HEK293 (cell line): ENCODE measurements at regions not wholly inside any gene's neighbourhood (a gene's known extent, or its start where the extent isn't known, plus 50 kb on each side); places are given as distances from the start of the nearest gene placed in this dataset.
A peak's percentile ranks its signal among the peaks of the same experiment; 100 is the strongest.
"Not testable (repeated sequence)": the region's sequence is repeated elsewhere in the genome, so short reads cannot be mapped to it uniquely, and the experiment has no call there.

Experiments
- CTCF ChIA-PET: fragments of 350-600 bp; formaldehyde crosslinking; extraction: SDS; loops from one replicate; lab custom pipeline; 2021; ENCODE audit warnings: antibody characterized with exemption; lab: Yijun Ruan, JAX
- POLR2A ChIA-PET: fragments of 300-600 bp; formaldehyde crosslinking; extraction: SDS; loops from one replicate; lab custom pipeline; 2020; ENCODE audit warnings: antibody characterized with exemption, inconsistent platforms; lab: Yijun Ruan, JAX
- H3K27ac ChIP-seq: fragments of 200-500 bp; sonication (Bioruptor generic); 2 replicates; pipeline ENCODE4 v1.5.1; 2014; ENCODE audit warnings: low read depth, low read length, control low read depth, inconsistent platforms; ENCODE audit errors: extremely low read depth
- H3K36me3 ChIP-seq, 2 experiments: fragments of 200-500 bp in 1 of 2; sonication (Bioruptor generic) in 1 of 2; 1 replicate in 1 of 2; 2 replicates in 1 of 2; pipeline ENCODE4 v1.5.1; 2014 to 2017; ENCODE audit warnings: inconsistent platforms in 2 of 2, low read length in 2 of 2; ENCODE audit not compliant: control insufficient read depth in 2 of 2, insufficient read depth in 1 of 2
- H3K4me1 ChIP-seq: fragments of 200-500 bp; sonication (Bioruptor generic); 2 replicates; pipeline ENCODE4 v1.5.1; 2014; ENCODE audit warnings: mild to moderate bottlenecking, low read length, inconsistent platforms; ENCODE audit not compliant: control insufficient read depth, insufficient read depth
- H3K4me3 ChIP-seq: 2 replicates; pipeline ENCODE4 v1.5.1; 2011; ENCODE audit warnings: low read depth, mild to moderate bottlenecking, control low read depth, low read length, moderate library complexity
- H3K9me3 ChIP-seq: fragments of 200-500 bp; sonication (Bioruptor generic); 2 replicates; pipeline ENCODE4 v1.5.1; 2014; ENCODE audit warnings: low read depth, low read length, inconsistent platforms; ENCODE audit not compliant: control insufficient read depth, insufficient read depth
- FEZF1 ChIP-seq: fragments of 450-650 bp; formaldehyde crosslinking; IDR thresholded peaks from 2 replicates; pipeline ENCODE4 v1.5.1; 2016; ENCODE audit warnings: missing biosample characterization, missing genetic modification characterization
- GLIS2 ChIP-seq: fragments of 450-650 bp; formaldehyde crosslinking; IDR thresholded peaks from 2 replicates; pipeline ENCODE4 v1.5.1; 2016; ENCODE audit warnings: missing biosample characterization, missing genetic modification characterization
- ZBTB7A ChIP-seq: fragments of 450-650 bp; formaldehyde crosslinking; IDR thresholded peaks from 2 replicates; pipeline ENCODE4 v1.5.1; 2016; ENCODE audit warnings: low read depth, missing biosample characterization, missing genetic modification characterization
- ZNF146 ChIP-seq: fragments of 450-650 bp; formaldehyde crosslinking; IDR thresholded peaks from 2 replicates; pipeline ENCODE4 v1.5.1; 2016; ENCODE audit warnings: missing biosample characterization, missing genetic modification characterization
- ZNF169 ChIP-seq: fragments of 450-650 bp; formaldehyde crosslinking; IDR thresholded peaks from 2 replicates; pipeline ENCODE4 v1.5.1; 2016; ENCODE audit warnings: missing biosample characterization, missing genetic modification characterization
- ZNF555 ChIP-seq: fragments of 450-650 bp; formaldehyde crosslinking; conservative IDR thresholded peaks from 2 replicates; pipeline ENCODE4 v1.5.1; 2017; ENCODE audit warnings: missing biosample characterization, mild to moderate bottlenecking, missing genetic modification characterization, inconsistent platforms
- ZNF585B ChIP-seq: fragments of 450-650 bp; formaldehyde crosslinking; IDR thresholded peaks from 2 replicates; pipeline ENCODE4 v1.5.1; 2016; ENCODE audit warnings: missing biosample characterization, missing genetic modification characterization
- ZNF654 ChIP-seq: fragments of 450-650 bp; formaldehyde crosslinking; IDR thresholded peaks from 2 replicates; pipeline ENCODE4 v1.5.1; 2016; ENCODE audit warnings: low read depth, missing biosample characterization, missing genetic modification characterization

- Histone ChIP-seq H3K9me3 (no peaks in the 10 kb centered on the region), H3K36me3 (no peaks in the 10 kb centered on the region), H3K4me3 (no peak overlapping the region), H3K27ac (no peak overlapping the region), H3K4me1 (no peaks in the 10 kb centered on the region)
- ChIA-PET CTCF (interaction anchor here (0.7 to 1.7 kb wide), 5 partner anchors 13 to 361 kb away, joined by 3 to 5 read pairs (median 5); no protein-coding TSS in a partner anchor), POLR2A (no interaction called here)
- TF ChIP-seq ZNF654 (peak; percentile 23; the same call in 1 of the 2 replicates), ZBTB7A (no peak)
Measured at GRCh38 chr15:19987389-19988048, 554.1 kb downstream of the GOLGA6L6 start.

DNA sequence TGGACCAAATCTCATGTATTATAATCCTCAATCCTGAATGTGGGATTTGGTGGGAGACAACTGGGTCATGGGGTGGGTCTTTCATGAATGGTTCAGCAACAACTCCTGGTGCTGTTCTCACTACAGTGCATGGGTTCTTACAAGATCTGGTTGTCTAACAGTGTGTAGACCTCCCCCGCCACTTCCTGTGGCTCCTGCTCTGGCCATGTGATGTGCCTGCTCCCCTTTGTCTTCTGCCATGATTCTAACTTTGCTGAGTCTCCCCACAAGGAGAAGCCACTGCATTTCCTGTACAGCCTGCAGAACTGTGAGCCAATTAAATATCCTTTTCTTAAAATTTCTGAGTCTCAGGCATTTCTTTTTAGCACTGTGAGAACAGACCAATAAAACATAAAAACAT lies 557.5 kb downstream of the GOLGA6L6 start:
- TF ChIP-seq GLIS2 (tag by site-specific recombination) (no peak), FEZF1 (tag by site-specific recombination) (no peak)
- Histone ChIP-seq H3K36me3 (no peaks in the 10 kb centered on the region), H3K27ac (no peak overlapping the region), H3K4me3 (no peak overlapping the region), H3K9me3 (no peaks in the 10 kb centered on the region), H3K4me1 (no peaks in the 10 kb centered on the region)
- POLR2A ChIA-PET, result no interaction called here
- CTCF ChIA-PET, result no interaction called here

- no peaks in the 10 kb centered on the region for H3K36me3 ChIP-seq
- H3K4me3 ChIP-seq, result no peak overlapping the region
- CTCF ChIA-PET, result no interaction called here
- TF ChIP-seq ZNF585B (tag by site-specific recombination), result no peak
- TF ChIP-seq ZNF555, result no peak
- no peak for TF ChIP-seq ZNF146 (tag by site-specific recombination)
- TF ChIP-seq, all 188 proteins: peak for 0
- Histone ChIP-seq H3K9me3 (no peaks in the 10 kb centered on the region), H3K4me1 (no peaks in the 10 kb centered on the region), H3K27ac (no peak overlapping the region)
- POLR2A ChIA-PET, result no interaction called here
Measured at GRCh38 chr15:19974998-19975397, 566.6 kb downstream of the GOLGA6L6 start.

- POLR2A ChIA-PET, result no interaction called here
- H3K9me3 ChIP-seq, result no peaks in the 10 kb centered on the region
- peak; percentile 12; the same call in 1 of the 2 replicates for TF ChIP-seq ZNF654
- no peak for TF ChIP-seq ZNF169
- H3K4me1 ChIP-seq, result no peaks in the 10 kb centered on the region
- CTCF ChIA-PET, result interaction anchor here (1.0 to 1.2 kb wide), 2 partner anchors 13 to 15 kb away, joined by 5 read pairs; no protein-coding TSS in a partner anchor
- no peaks in the 10 kb centered on the region for H3K36me3 ChIP-seq
- no peak overlapping the region for H3K27ac ChIP-seq
- H3K4me3 ChIP-seq, result no peak overlapping the region
Measured at GRCh38 chr15:19973718-19974117, 567.9 kb downstream of the GOLGA6L6 start.

- H3K27ac ChIP-seq, POLR2A ChIA-PET, H3K36me3 ChIP-seq, H3K4me1 ChIP-seq, H3K9me3 ChIP-seq, CTCF ChIA-PET, H3K4me3 ChIP-seq: not testable (repeated sequence)
Measured at GRCh38 chr15:19972582-19972981, 569.0 kb downstream of the GOLGA6L6 start.

DNA sequence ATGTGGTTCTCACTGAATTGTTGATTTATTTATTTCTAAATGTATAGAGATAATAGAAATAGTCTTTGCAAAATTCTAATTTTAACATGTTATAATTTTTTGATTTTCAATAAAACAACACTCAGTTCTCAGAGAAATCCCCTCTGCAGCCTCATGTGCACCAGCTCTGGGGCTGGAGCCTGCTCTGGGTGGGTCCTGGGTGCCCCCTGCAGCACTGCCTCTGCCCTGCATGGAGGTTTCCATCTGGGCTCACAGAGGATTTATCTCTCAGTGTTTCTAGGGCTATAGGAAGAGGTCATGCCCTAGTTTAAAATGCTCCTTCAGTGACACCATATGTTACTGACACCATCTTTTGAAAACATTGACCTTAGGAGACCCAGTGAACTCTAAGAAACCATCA lies 576.0 kb downstream of the GOLGA6L6 start:
- POLR2A ChIA-PET, CTCF ChIA-PET: not testable (repeated sequence)

DNA sequence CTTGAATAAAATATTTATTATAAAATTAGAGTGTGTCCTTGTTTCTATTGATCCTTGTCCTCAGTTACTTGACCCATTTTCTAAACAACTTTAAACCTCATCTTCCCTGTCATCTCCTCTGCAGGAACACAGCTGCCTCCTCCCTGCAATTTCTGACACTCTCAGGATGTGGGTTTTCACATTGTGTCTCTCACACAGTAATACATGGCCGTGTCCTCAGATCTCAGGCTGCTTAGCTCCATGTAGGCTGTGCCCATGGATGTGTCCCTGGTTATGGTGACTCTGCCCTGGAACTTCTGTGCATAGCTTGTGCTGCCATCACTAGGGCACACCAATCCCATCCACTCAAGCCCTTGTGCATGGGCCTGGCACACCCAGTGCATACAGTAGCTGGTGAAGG lies 577.1 kb downstream of the GOLGA6L6 start:
- POLR2A ChIA-PET, H3K9me3 ChIP-seq, H3K4me1 ChIP-seq, H3K36me3 ChIP-seq, CTCF ChIA-PET, H3K4me3 ChIP-seq, H3K27ac ChIP-seq: not testable (repeated sequence)

More for the DNA sequence above, 576.0 kb downstream of the GOLGA6L6 start:
- not testable (repeated sequence) for H3K9me3 ChIP-seq, H3K27ac ChIP-seq, H3K36me3 ChIP-seq, H3K4me1 ChIP-seq, H3K4me3 ChIP-seq
